ENCODE measurements at regions not wholly inside any gene's neighbourhood (a gene's known extent, or its start where the extent isn't known, plus 50 kb on each side); places are given as distances from the start of the nearest gene placed in this dataset.

DNA sequence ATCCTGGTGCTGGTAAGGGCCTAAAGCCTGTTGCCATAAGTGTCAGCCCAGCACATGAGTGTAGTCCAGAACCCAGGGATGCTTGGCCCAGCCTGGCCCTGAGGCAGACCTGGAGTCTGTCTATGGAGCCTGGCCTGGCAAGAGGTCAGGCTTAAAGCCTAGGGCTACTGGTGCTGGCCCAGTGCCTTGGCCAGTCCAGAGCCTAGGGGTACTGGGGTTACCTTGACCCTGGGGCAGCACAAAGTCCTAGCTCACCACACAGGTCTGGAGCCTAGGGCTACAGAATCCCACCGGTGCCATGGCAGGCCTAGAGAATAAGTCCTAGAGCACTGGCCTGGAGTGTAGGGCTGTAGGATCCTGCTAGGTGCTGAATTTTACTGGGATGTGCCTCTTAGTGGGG is 393.8 kb downstream of the MAGEE1 start:
- TF ChIP-seq ZNF274 (IDR thresholded peaks at IDR 0.05; ENCODE audit: low read depth, low read length) (no peak), YY1 (IDR thresholded peaks at IDR 0.05; ENCODE audit: insufficient read depth, insufficient read length) (no peak), SUZ12 (IDR thresholded peaks at IDR 0.05; ENCODE audit: extremely low read depth, insufficient read depth, insufficient read length) (no peak)

All from NT2/D1 (cell line).